Epithelial cell of esophagus (primary cell): ENCODE measurements at regions not wholly inside any gene's neighbourhood (a gene's known extent, or its start where the extent isn't known, plus 50 kb on each side); places are given as distances from the start of the nearest gene placed in this dataset.

Source experiments
- DNase-seq: peaks from one replicate; pipeline ENCODE4 v3.0.0; 2010; ENCODE audit warnings: low read depth
- H3K4me3 ChIP-seq: 2 replicates; pipeline ENCODE4 v1.5.1; 2011; ENCODE audit warnings: mild to moderate bottlenecking, low read length, control low read depth
- TF ChIP-seq, protein P1 (sequence below): IDR thresholded peaks from 2 replicates; pipeline ENCODE4 v1.5.1; 2011; ENCODE audit warnings: low read depth, mild to moderate bottlenecking, low read length, control low read depth, inconsistent platforms; ENCODE audit not compliant: insufficient read depth; ENCODE audit errors: missing control alignments

DNA sequence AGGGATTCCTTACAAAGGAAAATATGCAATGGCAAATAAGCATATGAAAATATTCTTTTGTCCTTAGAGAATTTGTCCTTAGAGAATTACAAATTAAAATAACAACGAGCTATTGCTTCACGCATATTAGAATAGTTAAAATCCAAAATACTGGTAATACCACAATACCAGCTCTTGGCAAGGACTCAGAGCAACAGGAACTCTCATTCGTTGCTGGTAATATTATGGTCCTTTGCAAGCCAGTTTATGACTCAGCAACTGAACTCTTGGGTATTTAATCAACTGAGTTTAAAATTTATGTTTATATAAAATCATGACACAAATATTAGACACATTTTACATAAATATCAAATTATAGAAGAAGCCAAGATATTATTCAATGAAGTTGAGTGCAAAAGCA, 1730.4 kb downstream of the SI start:
- H3K4me3 ChIP-seq = no peak overlapping the region
- TF ChIP-seq, protein P1, sequence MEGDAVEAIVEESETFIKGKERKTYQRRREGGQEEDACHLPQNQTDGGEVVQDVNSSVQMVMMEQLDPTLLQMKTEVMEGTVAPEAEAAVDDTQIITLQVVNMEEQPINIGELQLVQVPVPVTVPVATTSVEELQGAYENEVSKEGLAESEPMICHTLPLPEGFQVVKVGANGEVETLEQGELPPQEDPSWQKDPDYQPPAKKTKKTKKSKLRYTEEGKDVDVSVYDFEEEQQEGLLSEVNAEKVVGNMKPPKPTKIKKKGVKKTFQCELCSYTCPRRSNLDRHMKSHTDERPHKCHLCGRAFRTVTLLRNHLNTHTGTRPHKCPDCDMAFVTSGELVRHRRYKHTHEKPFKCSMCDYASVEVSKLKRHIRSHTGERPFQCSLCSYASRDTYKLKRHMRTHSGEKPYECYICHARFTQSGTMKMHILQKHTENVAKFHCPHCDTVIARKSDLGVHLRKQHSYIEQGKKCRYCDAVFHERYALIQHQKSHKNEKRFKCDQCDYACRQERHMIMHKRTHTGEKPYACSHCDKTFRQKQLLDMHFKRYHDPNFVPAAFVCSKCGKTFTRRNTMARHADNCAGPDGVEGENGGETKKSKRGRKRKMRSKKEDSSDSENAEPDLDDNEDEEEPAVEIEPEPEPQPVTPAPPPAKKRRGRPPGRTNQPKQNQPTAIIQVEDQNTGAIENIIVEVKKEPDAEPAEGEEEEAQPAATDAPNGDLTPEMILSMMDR = no peak
- no peak for DNase-seq

DNA sequence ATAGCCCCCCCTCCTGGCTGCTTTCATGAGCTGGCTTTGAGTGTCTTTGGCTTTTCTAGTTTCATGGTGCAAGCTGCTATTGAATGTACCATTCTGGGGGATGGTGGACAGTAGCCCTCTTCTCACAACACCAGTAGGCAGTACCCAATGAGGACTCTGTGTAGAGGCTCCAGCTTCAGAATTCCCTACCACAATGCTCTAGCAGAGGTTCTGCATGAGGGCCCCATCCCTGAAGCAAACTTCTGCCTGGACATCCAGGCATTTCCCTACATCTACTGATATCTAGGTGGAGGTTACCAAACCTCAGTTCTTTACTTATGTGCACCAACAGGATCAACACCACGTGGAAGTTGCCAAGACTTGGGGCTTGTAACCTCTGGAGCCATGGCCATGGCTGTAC, 1742.9 kb downstream of the SI start:
- no peak overlapping the region for H3K4me3 ChIP-seq
- DNase-seq = no peak
- TF ChIP-seq, protein P1 = no peak

DNA sequence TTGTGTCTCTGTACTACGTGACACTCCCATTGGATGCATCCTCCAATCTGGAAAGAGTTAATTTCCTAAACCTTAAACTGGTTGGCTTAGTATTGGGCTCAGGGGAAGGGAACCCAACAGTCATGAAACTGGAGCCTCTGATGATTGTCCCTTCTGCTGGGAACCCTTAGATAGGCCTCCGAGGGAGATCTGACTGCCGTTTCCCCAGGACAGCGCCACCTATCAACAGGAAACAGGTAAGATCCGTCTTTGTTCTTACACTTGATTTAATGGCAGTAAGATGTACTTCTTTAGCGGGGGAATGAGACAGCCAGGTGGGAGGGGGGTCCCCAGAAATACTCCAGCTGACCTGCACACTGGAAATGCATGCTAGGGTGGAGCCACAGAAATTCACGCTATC, 1749.6 kb downstream of the SI start:
- no peak for DNase-seq
- no peak overlapping the region for H3K4me3 ChIP-seq
- TF ChIP-seq, protein P1 = no peak

DNA sequence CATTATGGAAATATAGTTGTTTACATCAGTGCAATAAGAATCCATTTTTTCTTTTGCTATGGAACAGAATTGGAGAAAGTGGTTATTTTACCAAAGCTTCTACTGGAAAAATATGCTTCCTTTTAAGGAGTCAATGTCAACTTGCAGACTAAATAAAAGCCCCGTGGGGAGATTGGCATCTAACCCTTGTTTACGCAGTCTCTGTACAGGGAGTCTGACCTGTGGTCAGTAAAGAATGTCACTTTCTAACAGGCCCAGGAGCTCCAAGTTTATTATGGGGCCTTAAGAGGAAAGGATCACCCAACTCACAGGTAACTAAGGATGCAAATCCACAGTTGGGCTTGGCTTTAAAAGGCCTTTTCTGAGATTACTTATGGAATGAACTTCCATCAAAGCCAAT, 1751.2 kb downstream of the SI start:
- no peak overlapping the region for H3K4me3 ChIP-seq
- TF ChIP-seq, protein P1 = no peak
- no peak for DNase-seq

DNA sequence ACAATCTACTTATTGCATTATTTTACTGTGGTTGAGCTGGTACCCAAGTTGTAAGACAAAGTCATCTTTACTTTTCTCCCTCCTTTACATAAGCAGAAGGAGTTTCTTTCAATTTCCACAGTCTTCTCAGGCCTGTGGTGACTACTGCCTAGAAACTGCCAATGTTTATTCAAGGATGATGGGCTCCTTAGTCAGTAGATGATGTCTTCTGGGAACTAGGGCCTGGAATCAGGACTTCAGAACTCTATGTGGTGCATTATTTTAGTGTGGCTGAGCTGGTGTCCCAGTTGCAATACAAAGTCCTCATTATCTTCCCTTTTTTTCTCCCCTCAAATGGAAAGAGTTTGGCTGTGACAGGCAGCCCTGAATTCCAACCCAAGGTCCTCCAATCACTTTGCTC, 1762.5 kb downstream of the SI start:
- TF ChIP-seq, protein P1 = no peak
- no peak overlapping the region for H3K4me3 ChIP-seq
- no peak for DNase-seq

DNA sequence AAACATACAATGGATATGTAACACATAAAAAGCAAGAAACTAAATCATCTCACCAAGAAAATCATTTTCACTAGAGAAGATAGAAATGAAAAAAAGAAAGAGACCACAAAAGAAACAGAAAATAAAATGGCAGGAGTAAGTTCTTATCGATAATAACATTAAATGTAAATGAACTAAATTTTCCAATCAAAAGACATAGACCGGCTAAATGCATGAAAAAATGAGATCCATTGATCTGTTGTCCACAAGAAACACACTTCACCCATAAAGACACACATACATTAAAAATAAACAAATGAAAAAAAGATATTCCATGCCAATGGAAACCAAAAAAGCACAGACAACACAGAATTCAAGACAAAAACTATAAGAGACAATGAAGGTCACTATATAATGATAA, 1771.9 kb downstream of the SI start:
- H3K4me3 ChIP-seq = no peak overlapping the region
- TF ChIP-seq, protein P1 = no peak

DNA sequence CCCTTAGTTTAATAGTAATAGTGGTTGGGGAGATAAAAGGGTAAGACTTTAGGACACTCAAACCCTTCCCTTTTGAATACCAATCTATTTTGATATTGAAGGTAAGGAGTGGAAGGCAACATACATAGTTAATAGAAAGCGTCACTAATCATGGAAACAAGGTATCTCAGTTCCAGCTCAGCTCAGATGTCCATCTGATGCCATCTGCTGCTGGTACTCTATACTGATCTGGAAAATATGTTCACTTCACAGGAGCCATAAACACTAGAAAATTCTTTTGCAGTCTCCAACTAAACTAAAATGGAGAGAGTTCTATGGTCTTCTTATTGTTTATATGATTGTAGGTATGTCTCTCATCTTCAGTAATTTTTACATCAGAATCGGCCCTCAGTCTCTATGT, 1777.1 kb downstream of the OTOL1 start:
- DNase-seq = no peak
- TF ChIP-seq, protein P1 = no peak

More for the DNA sequence above, 1771.9 kb downstream of the SI start:
- DNase-seq = no peak

More for the DNA sequence above, 1777.1 kb downstream of the OTOL1 start:
- no peak overlapping the region for H3K4me3 ChIP-seq
